PC-3 (cell line): ENCODE measurements at regions not wholly inside any gene's neighbourhood (a gene's known extent, or its start where the extent isn't known, plus 50 kb on each side); places are given as distances from the start of the nearest gene placed in this dataset.

Experiments used
- ATAC-seq: fragments of 200-7000 bp; cut with Tn5 transposase; 2 replicates; pipeline ENCODE4 v1.9.1; 2020; ENCODE audit warnings: mild to moderate bottlenecking, moderate library complexity
- BruUV-seq: library from RNA; stranded (reverse); fragments of 400-500 nt; replicated peaks from 2 replicates; lab custom pipeline; 2021; lab: Mats Ljungman, UMichigan
- CTCF ChIA-PET: fragments of 300-600 bp; sonication (Branson Sonifier 250); formaldehyde crosslinking; loops from one replicate; lab custom pipeline; 2022; ENCODE audit warnings: antibody characterized with exemption; lab: Charles Lee
- POLR2A ChIA-PET: fragments of 300-600 bp; sonication (Branson Sonifier 250); formaldehyde crosslinking; loops from one replicate; lab custom pipeline; 2022; ENCODE audit warnings: antibody characterized with exemption; ENCODE audit not compliant: unreplicated experiment; lab: Charles Lee
- DNase-seq: peaks from one replicate; pipeline ENCODE4 v3.0.0-alpha.2; 2015
- H2AFZ ChIP-seq: fragments of 300-600 bp; sonication (generic); 2 replicates; pipeline ENCODE4 v1.6.0; 2016; ENCODE audit warnings: antibody characterized with exemption, low read length
- H3F3A ChIP-seq: fragments of 300-600 bp; sonication (generic); one replicate; pipeline ENCODE4 v1.6.0; 2017; ENCODE audit warnings: antibody characterized with exemption, low read length, control low read depth, mild to moderate bottlenecking; ENCODE audit not compliant: unreplicated experiment
- H3K27ac ChIP-seq: fragments of 300-600 bp; sonication (generic); 2 replicates; pipeline ENCODE4 v1.5.1; 2016; ENCODE audit warnings: mild to moderate bottlenecking, low read length
- H3K27me3 ChIP-seq: fragments of 300-600 bp; sonication (generic); 2 replicates; pipeline ENCODE4 v1.6.1; 2016; ENCODE audit warnings: low read length, mixed read lengths
- H3K36me3 ChIP-seq: fragments of 300-600 bp; sonication (generic); 2 replicates; pipeline ENCODE4 v1.6.1; 2016; ENCODE audit warnings: low read depth, mixed run types, low read length, mixed read lengths
- H3K4me1 ChIP-seq: fragments of 300-600 bp; sonication (generic); 2 replicates; pipeline ENCODE4 v1.5.1; 2016; ENCODE audit warnings: low read length; ENCODE audit not compliant: insufficient read depth
- H3K4me2 ChIP-seq: fragments of 300-600 bp; sonication (generic); 2 replicates; pipeline ENCODE4 v1.6.0; 2016; ENCODE audit warnings: low read length
- H3K4me3 ChIP-seq: fragments of 300-600 bp; sonication (generic); 2 replicates; pipeline ENCODE4 v1.5.1; 2016; ENCODE audit warnings: mild to moderate bottlenecking, low read length, mixed read lengths
- H3K79me2 ChIP-seq: fragments of 300-600 bp; sonication (generic); 2 replicates; pipeline ENCODE4 v1.6.1; 2017; ENCODE audit warnings: low read length, mixed read lengths
- H3K9ac ChIP-seq: fragments of 300-600 bp; sonication (generic); 2 replicates; pipeline ENCODE4 v1.6.0; 2016; ENCODE audit warnings: mild to moderate bottlenecking, low read length
- H3K9me2 ChIP-seq: fragments of 300-600 bp; sonication (generic); replicated peaks from 2 replicates; pipeline ENCODE4 v1.6.1; 2016; ENCODE audit warnings: mixed run types, low read length, mixed read lengths
- H3K9me3 ChIP-seq: fragments of 300-600 bp; sonication (generic); 2 replicates; pipeline ENCODE4 v1.6.1; 2016; ENCODE audit warnings: low read length, mixed read lengths
- H4K20me1 ChIP-seq: fragments of 300-600 bp; sonication (generic); 2 replicates; pipeline ENCODE4 v1.6.1; 2016; ENCODE audit warnings: low read length, mixed read lengths
- CTCF ChIP-seq: fragments of 300-600 bp; sonication (generic); conservative IDR thresholded peaks from 2 replicates; pipeline ENCODE4 v1.5.1; 2017; ENCODE audit warnings: antibody characterized with exemption, low read depth, mild to moderate bottlenecking, low read length
- EZH2 ChIP-seq: fragments of 300-600 bp; sonication (generic); IDR thresholded peaks from one replicate; pipeline ENCODE4 v1.6.1; 2017; ENCODE audit warnings: antibody characterized with exemption, mild to moderate bottlenecking, low read length; ENCODE audit not compliant: unreplicated experiment
- EZH2phosphoT487 ChIP-seq: fragments of 300-600 bp; sonication (generic); IDR thresholded peaks from 2 replicates; pipeline ENCODE4 v1.6.1; 2018; ENCODE audit warnings: mild to moderate bottlenecking, antibody characterized with exemption, low read length, borderline replicate concordance
- intact Hi-C: fragments of 100-400 bp; cut with micrococcal nuclease; formaldehyde crosslinking; loops from 2 replicates; pipeline ENCODE4 v1.9.0; 2023

- ChIA-PET CTCF (interaction anchor here (0.7 kb wide), 1 partner anchor 89 kb away, joined by 4 read pairs; no protein-coding TSS in a partner anchor), POLR2A (no interaction called here)
- no peak for DNase-seq
- Histone ChIP-seq H3K27ac (no peak overlapping the region), H3K9me3 (no peaks in the 10 kb centered on the region), H3K4me2 (no peak overlapping the region), H3K36me3 (no peaks in the 10 kb centered on the region), H3K4me3 (no peak overlapping the region), H3F3A (no peaks in the 10 kb centered on the region), H3K27me3 (no peaks in the 10 kb centered on the region), H4K20me1 (no peaks in the 10 kb centered on the region), H3K9ac (no peak overlapping the region), H3K4me1 (no peaks in the 10 kb centered on the region), H2AFZ (no peak overlapping the region), H3K9me2 (no peaks in the 10 kb centered on the region), H3K79me2 (no peaks in the 10 kb centered on the region)
- intact Hi-C loops: no loop called here
- no peak for ATAC-seq
- no TSS peak for BruUV-seq
- TF ChIP-seq EZH2: no peak
- TF ChIP-seq CTCF: no peak
- no peak for TF ChIP-seq EZH2phosphoT487
These were observed 127.6 kb upstream of the MID1 start for GRCh38 chrX:10747975-10748374.

GRCh38 chrX:10749113-10749512 lies 128.7 kb upstream of the MID1 start:
- no peak for DNase-seq
- BruUV-seq: no TSS peak
- no peaks in the 10 kb centered on the region for H3K9me2 ChIP-seq
- H3K4me3 ChIP-seq: no peak overlapping the region
- H3K27ac ChIP-seq: no peak overlapping the region
- no peak overlapping the region for H2AFZ ChIP-seq
- no peaks in the 10 kb centered on the region for H3K36me3 ChIP-seq
- no peaks in the 10 kb centered on the region for H3K4me1 ChIP-seq
- H3K79me2 ChIP-seq: no peaks in the 10 kb centered on the region
- H3F3A ChIP-seq: no peaks in the 10 kb centered on the region
- no peaks in the 10 kb centered on the region for H4K20me1 ChIP-seq
- ChIA-PET CTCF (no interaction called here), POLR2A (no interaction called here)
- H3K9me3 ChIP-seq: no peaks in the 10 kb centered on the region
- intact Hi-C loops: no loop called here
- ATAC-seq: no peak
- no peak overlapping the region for H3K4me2 ChIP-seq
- H3K9ac ChIP-seq: no peak overlapping the region
- no peaks in the 10 kb centered on the region for H3K27me3 ChIP-seq
- TF ChIP-seq EZH2phosphoT487: no peak
- TF ChIP-seq CTCF: no peak
- no peak for TF ChIP-seq EZH2

DNA sequence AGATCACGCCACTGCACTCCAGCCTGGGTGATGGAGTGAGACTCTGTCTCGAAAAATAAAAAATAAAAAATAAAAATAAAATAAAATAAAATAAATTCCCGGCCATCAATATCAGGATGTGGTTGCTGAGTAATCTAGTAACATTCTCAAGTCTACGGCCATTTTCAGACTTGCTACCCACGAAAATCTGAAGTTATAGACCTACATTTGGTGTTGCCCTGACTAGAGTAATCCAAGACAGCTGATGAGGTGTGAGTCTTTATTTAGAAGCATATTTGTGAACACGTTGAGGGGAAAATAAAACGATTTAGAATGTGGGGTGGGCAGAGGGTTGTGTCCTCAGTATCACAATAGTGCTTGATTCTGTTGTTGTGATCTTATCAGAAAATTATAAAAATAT lies 130.2 kb upstream of the MID1 start:
- DNase-seq: no peak

More for the DNA sequence above, 130.2 kb upstream of the MID1 start:
- Histone ChIP-seq H4K20me1 (no peaks in the 10 kb centered on the region), H3K9me3 (no peaks in the 10 kb centered on the region), H3K27me3 (no peaks in the 10 kb centered on the region), H3K27ac (no peak overlapping the region), H3K4me3 (no peak overlapping the region), H2AFZ (no peak overlapping the region), H3K4me2 (no peak overlapping the region), H3F3A (no peaks in the 10 kb centered on the region), H3K4me1 (no peaks in the 10 kb centered on the region; the same call in 1 of the 2 replicates), H3K9me2 (no peaks in the 10 kb centered on the region), H3K36me3 (no peaks in the 10 kb centered on the region), H3K79me2 (no peaks in the 10 kb centered on the region), H3K9ac (no peak overlapping the region)
- BruUV-seq: no TSS peak
- POLR2A ChIA-PET: no interaction called here
- intact Hi-C loops: no loop called here
- no peak for TF ChIP-seq EZH2
- no peak for TF ChIP-seq CTCF
- TF ChIP-seq EZH2phosphoT487: no peak
- CTCF ChIA-PET: no interaction called here
- no peak for ATAC-seq
